ENCODE measurements at regions not wholly inside any gene's neighbourhood (a gene's known extent, or its start where the extent isn't known, plus 50 kb on each side); places are given as distances from the start of the nearest gene placed in this dataset.

GRCh38 chr3:153614563-153614962 lies 452.5 kb downstream of the RAP2B start:
- peaks cover 28% of the 10 kb centered on the region for H3K4me1 ChIP-seq (ENCODE audit: low read depth)
- DNase-seq (ENCODE audit: low read depth in 1 of 2, low spot score in 1 of 2), result peak in 1 of 2 donors; percentile 76

GRCh38 chr3:153615863-153616262 lies 453.8 kb downstream of the RAP2B start:
- no peaks in the 10 kb centered on the region for H3K9me3 ChIP-seq (ENCODE audit: low read depth)
- no peaks in the 10 kb centered on the region for H3K27me3 ChIP-seq
- H3K36me3 ChIP-seq, result no peaks in the 10 kb centered on the region
- no peak overlapping the region for H3K27ac ChIP-seq
- H3K4me1 ChIP-seq (ENCODE audit: low read depth), result peaks cover 28% of the 10 kb centered on the region
- peak in 1 of 2 donors; percentile 18 for DNase-seq (ENCODE audit: low read depth in 1 of 2, low spot score in 1 of 2)
- no peak overlapping the region for H3K4me3 ChIP-seq
- no peak for TF ChIP-seq CTCF (IDR thresholded peaks at IDR 0.05; ENCODE audit: low read depth, low read length)

More at GRCh38 chr3:153614563-153614962, 452.5 kb downstream of the RAP2B start:
- Histone ChIP-seq H3K27ac (no peak overlapping the region), H3K4me3 (no peak overlapping the region), H3K36me3 (no peaks in the 10 kb centered on the region), H3K27me3 (no peaks in the 10 kb centered on the region), H3K9me3 (ENCODE audit: low read depth) (no peaks in the 10 kb centered on the region)
- TF ChIP-seq CTCF (IDR thresholded peaks at IDR 0.05; ENCODE audit: low read depth, low read length), result no peak

- H3K27ac ChIP-seq, result no peak overlapping the region
- H3K9me3 ChIP-seq (ENCODE audit: low read depth), result no peaks in the 10 kb centered on the region
- no peak for DNase-seq (ENCODE audit: low read depth in 1 of 2, low spot score in 1 of 2)
- H3K4me1 ChIP-seq (ENCODE audit: low read depth), result peaks cover 28% of the 10 kb centered on the region
- TF ChIP-seq CTCF (IDR thresholded peaks at IDR 0.05; ENCODE audit: low read depth, low read length), result no peak
- H3K36me3 ChIP-seq, result no peaks in the 10 kb centered on the region
- H3K27me3 ChIP-seq, result no peaks in the 10 kb centered on the region
- H3K4me3 ChIP-seq, result no peak overlapping the region
Measured at GRCh38 chr3:153617463-153617862, 455.4 kb downstream of the RAP2B start.

GRCh38 chr3:153618176-153618575 lies 456.1 kb downstream of the RAP2B start:
- Histone ChIP-seq H3K36me3 (no peaks in the 10 kb centered on the region), H3K27me3 (no peaks in the 10 kb centered on the region), H3K4me1 (ENCODE audit: low read depth) (peaks cover 24% of the 10 kb centered on the region), H3K9me3 (ENCODE audit: low read depth) (no peaks in the 10 kb centered on the region), H3K4me3 (no peak overlapping the region), H3K27ac (no peak overlapping the region)
- no peak for TF ChIP-seq CTCF (IDR thresholded peaks at IDR 0.05; ENCODE audit: low read depth, low read length)
- DNase-seq (ENCODE audit: low read depth in 1 of 2, low spot score in 1 of 2), result no peak

GRCh38 chr3:153619268-153619667 lies 457.2 kb downstream of the RAP2B start:
- TF ChIP-seq CTCF (IDR thresholded peaks at IDR 0.05; ENCODE audit: low read depth, low read length), result no peak
- Histone ChIP-seq H3K36me3 (no peaks in the 10 kb centered on the region), H3K4me1 (ENCODE audit: low read depth) (peaks cover 22% of the 10 kb centered on the region), H3K9me3 (ENCODE audit: low read depth) (no peaks in the 10 kb centered on the region), H3K4me3 (no peak overlapping the region), H3K27ac (no peak overlapping the region), H3K27me3 (no peaks in the 10 kb centered on the region)
- DNase-seq (ENCODE audit: low read depth in 1 of 2, low spot score in 1 of 2), result no peak

- Histone ChIP-seq H3K36me3 (no peaks in the 10 kb centered on the region), H3K27me3 (no peaks in the 10 kb centered on the region), H3K9me3 (ENCODE audit: low read depth) (no peaks in the 10 kb centered on the region), H3K27ac (no peak overlapping the region), H3K4me1 (ENCODE audit: low read depth) (peaks cover 6% of the 10 kb centered on the region), H3K4me3 (no peak overlapping the region)
- DNase-seq (ENCODE audit: low read depth in 1 of 2, low spot score in 1 of 2), result no peak
- TF ChIP-seq CTCF (IDR thresholded peaks at IDR 0.05; ENCODE audit: low read depth, low read length), result no peak
Measured at GRCh38 chr3:153621953-153622352, 459.9 kb downstream of the RAP2B start.

Measured in cardiac muscle cell (in vitro differentiated cells and primary cell).